IgD-negative memory B cell (primary cell): ENCODE measurements at regions not wholly inside any gene's neighbourhood (a gene's known extent, or its start where the extent isn't known, plus 50 kb on each side); places are given as distances from the start of the nearest gene placed in this dataset.
A peak's percentile ranks its signal among the peaks of the same experiment; 100 is the strongest.

Experiments used
- H3K27ac Mint-ChIP-seq, 3 donors: one replicate each; pipeline ENCODE4 v1.8.0; 2020 to 2022; ENCODE audit warnings: mild to moderate bottlenecking in 3 of 3, mixed read lengths in 3 of 3, moderate library complexity in 1 of 3
- H3K27me3 Mint-ChIP-seq: one replicate; pipeline ENCODE4 v1.8.0; 2021; ENCODE audit warnings: mixed read lengths
- H3K36me3 Mint-ChIP-seq: one replicate; pipeline ENCODE4 v1.8.0; 2020; ENCODE audit warnings: mild to moderate bottlenecking, mixed read lengths
- H3K4me1 Mint-ChIP-seq, 3 donors: one replicate each; pipeline ENCODE4 v1.8.0; 2020 to 2022; ENCODE audit warnings: mixed read lengths in 3 of 3, mild to moderate bottlenecking in 1 of 3
- H3K4me3 Mint-ChIP-seq, 4 donors: one replicate each; pipeline ENCODE4 v1.8.0; 2020 to 2022; ENCODE audit warnings: mild to moderate bottlenecking in 4 of 4, mixed read lengths in 4 of 4, moderate library complexity in 3 of 4
- H3K9me3 Mint-ChIP-seq, 3 donors: one replicate each; pipeline ENCODE4 v1.8.0; 2020 to 2021; ENCODE audit warnings: mixed read lengths in 3 of 3, mild to moderate bottlenecking in 1 of 3

GRCh38 chr9:78443946-78444345, 147.0 kb downstream of the PSAT1 start:
- H3K27me3 Mint-ChIP-seq, result peaks cover 4% of the 10 kb centered on the region
- peaks cover 0 to 3% (median 0%) of the 10 kb centered on the region in 3 donors for H3K9me3 Mint-ChIP-seq
- H3K4me1 Mint-ChIP-seq, result peaks cover 0 to 4% (median 0%) of the 10 kb centered on the region in 3 donors
- H3K36me3 Mint-ChIP-seq, result no peaks in the 10 kb centered on the region
- H3K4me3 Mint-ChIP-seq, result no peak overlapping the region
- H3K27ac Mint-ChIP-seq, result no peak overlapping the region

DNA sequence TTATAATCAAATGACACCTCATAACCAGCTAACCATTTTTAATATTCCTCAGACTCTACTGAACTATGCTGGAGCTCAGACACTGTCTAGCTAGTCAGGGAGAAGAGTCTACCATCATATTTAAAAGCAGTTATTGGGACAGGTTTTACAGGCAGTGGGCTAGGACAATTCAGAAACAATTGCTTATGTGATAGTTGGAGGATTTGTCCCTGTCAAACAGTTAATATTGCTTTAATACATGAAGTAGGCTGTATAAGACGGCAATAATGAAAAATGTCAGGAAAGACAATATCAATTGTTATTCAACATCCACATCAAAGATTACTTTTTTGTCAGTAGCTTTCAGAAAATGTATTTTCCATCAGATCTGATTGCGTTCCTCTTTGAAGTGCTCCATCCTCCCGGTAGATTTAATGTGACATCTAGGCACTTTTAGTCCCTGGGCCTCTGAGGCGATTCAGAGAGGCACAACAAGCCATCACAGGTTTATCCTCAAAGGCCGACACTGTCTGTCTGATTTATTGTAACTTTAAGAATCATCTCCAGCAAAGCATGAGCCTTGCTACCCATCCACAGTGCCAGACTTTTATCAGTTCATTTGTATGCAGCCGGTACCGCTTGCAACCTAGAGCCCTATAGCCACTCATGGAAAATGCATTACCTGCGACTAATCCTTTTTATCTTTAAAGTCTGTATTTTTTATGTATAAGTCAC, 152.2 kb downstream of the PSAT1 start:
- H3K4me1 Mint-ChIP-seq, result no peaks in the 10 kb centered on the region
- peaks cover 0 to 3% (median 0%) of the 10 kb centered on the region in 3 donors for H3K9me3 Mint-ChIP-seq
- H3K27ac Mint-ChIP-seq, result no peak overlapping the region
- H3K36me3 Mint-ChIP-seq, result no peaks in the 10 kb centered on the region
- no peak overlapping the region for H3K4me3 Mint-ChIP-seq
- peaks cover 6% of the 10 kb centered on the region for H3K27me3 Mint-ChIP-seq

- Mint-ChIP-seq H3K4me1 (no peaks in the 10 kb centered on the region), H3K9me3 (peaks cover 0 to 3% (median 2%) of the 10 kb centered on the region in 3 donors), H3K36me3 (no peaks in the 10 kb centered on the region), H3K27ac (no peak overlapping the region), H3K27me3 (peaks cover 8% of the 10 kb centered on the region), H3K4me3 (no peak overlapping the region)
Measured at GRCh38 chr9:78453450-78453849, 156.5 kb downstream of the PSAT1 start.

GRCh38 chr9:78462611-78463010, 165.7 kb downstream of the PSAT1 start:
- Mint-ChIP-seq H3K4me1 (no peaks in the 10 kb centered on the region), H3K4me3 (no peak overlapping the region), H3K9me3 (peaks cover 6 to 15% (median 7%) of the 10 kb centered on the region in 3 donors), H3K27me3 (peaks cover 1% of the 10 kb centered on the region), H3K36me3 (no peaks in the 10 kb centered on the region), H3K27ac (no peak overlapping the region)

DNA sequence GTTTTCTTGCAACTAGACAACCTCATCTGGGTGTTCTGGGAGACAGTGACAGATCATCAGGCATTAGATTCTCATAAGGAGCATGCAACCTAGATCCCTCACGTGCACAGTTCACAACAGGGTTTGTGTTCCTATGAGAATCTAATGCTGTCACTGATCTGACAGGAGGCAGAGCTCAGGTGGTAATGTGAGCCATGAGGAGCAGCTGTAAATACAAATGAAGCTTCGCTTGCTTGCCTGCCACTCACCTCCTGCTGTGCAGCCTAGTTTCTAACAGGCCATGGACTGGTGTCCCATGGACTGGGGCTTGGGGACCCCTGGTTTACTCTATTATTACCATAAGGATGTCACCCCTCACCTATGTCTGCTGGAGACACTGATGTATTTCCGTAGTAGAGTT, 166.8 kb downstream of the PSAT1 start:
- no peaks in the 10 kb centered on the region for H3K36me3 Mint-ChIP-seq
- H3K4me1 Mint-ChIP-seq, result no peaks in the 10 kb centered on the region
- no peak overlapping the region for H3K27ac Mint-ChIP-seq
- no peak overlapping the region for H3K4me3 Mint-ChIP-seq
- peaks cover 3 to 12% (median 7%) of the 10 kb centered on the region in 3 donors for H3K9me3 Mint-ChIP-seq
- peaks cover 1% of the 10 kb centered on the region for H3K27me3 Mint-ChIP-seq

GRCh38 chr9:78468231-78468630, 171.3 kb downstream of the PSAT1 start:
- H3K36me3 Mint-ChIP-seq, result no peaks in the 10 kb centered on the region
- no peak overlapping the region for H3K27ac Mint-ChIP-seq
- peaks cover 5% of the 10 kb centered on the region for H3K27me3 Mint-ChIP-seq
- peaks cover 0 to 3% (median 3%) of the 10 kb centered on the region in 3 donors for H3K9me3 Mint-ChIP-seq
- no peaks in the 10 kb centered on the region for H3K4me1 Mint-ChIP-seq
- no peak overlapping the region for H3K4me3 Mint-ChIP-seq

DNA sequence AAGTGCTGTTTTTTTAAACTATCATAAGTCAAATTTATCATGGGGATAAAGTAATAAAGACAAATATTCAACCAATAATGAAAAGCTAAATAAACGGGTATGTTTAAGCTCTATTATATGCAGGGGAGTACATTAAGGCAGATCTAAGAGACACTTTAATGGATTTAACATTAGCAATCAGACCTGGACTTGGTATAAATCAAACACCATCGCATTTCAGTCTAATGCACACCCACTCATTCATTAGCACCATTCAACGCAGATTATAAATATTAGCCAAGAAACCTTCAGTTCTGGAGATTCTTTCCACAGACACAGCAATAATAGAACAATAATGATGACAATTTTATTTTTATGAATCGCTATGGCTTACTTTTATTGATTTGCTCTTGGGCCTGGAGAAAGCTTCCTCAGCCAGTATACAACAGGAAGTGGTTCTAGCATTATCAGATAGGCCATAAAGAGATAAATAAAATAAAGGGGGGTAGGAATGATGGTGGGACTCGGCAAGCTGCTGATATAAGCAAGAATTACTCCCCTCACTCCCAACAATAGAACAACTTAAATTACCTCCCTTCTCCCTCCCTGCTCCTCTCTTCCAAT, 172.2 kb downstream of the PSAT1 start:
- Mint-ChIP-seq H3K4me1 (no peaks in the 10 kb centered on the region), H3K9me3 (peaks cover under 1 to 3% (median 3%) of the 10 kb centered on the region in 3 donors), H3K27me3 (peaks cover 5% of the 10 kb centered on the region), H3K4me3 (no peak overlapping the region), H3K36me3 (no peaks in the 10 kb centered on the region), H3K27ac (no peak overlapping the region)

DNA sequence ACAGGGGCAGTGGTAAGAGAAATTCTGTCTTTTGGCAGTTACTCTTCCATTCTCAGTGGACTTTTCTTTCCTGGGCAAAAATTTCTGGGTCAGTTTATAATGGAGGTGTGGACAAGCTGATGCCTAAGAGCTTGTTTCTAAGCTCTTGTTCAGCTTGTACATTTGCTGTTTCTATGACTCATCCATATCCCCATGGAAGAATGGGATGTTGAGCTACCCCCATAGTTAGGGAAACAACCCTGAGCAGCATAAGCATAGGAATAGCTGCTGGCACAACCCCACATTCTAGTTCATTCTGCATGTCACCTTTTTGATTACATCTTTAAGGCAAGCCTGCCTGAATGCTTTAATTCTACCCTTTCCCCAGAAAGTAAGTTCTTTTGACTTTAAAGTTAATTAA, 173.3 kb downstream of the PSAT1 start:
- Mint-ChIP-seq H3K27me3 (peaks cover 5% of the 10 kb centered on the region), H3K4me1 (no peaks in the 10 kb centered on the region), H3K9me3 (peaks cover 3% of the 10 kb centered on the region in 3 donors)

GRCh38 chr9:78470741-78471140, 173.8 kb downstream of the PSAT1 start:
- H3K4me3 Mint-ChIP-seq, result no peak overlapping the region
- H3K27ac Mint-ChIP-seq, result no peak overlapping the region
- H3K27me3 Mint-ChIP-seq, result peaks cover 5% of the 10 kb centered on the region
- peaks cover 3% of the 10 kb centered on the region in 3 donors for H3K9me3 Mint-ChIP-seq
- no peaks in the 10 kb centered on the region for H3K36me3 Mint-ChIP-seq
- no peaks in the 10 kb centered on the region for H3K4me1 Mint-ChIP-seq

More for the DNA sequence above, 173.3 kb downstream of the PSAT1 start:
- H3K36me3 Mint-ChIP-seq, result no peaks in the 10 kb centered on the region
- peak overlapping the region in 1 of 4 donors; percentile 20 for H3K4me3 Mint-ChIP-seq
- H3K27ac Mint-ChIP-seq, result no peak overlapping the region

- peaks cover 2 to 3% (median 3%) of the 10 kb centered on the region in 3 donors for H3K9me3 Mint-ChIP-seq
- H3K4me3 Mint-ChIP-seq, result no peak overlapping the region
- peaks cover under 1% of the 10 kb centered on the region for H3K36me3 Mint-ChIP-seq
- H3K27me3 Mint-ChIP-seq, result peaks cover 5% of the 10 kb centered on the region
- H3K27ac Mint-ChIP-seq, result no peak overlapping the region
- H3K4me1 Mint-ChIP-seq, result no peaks in the 10 kb centered on the region
Measured at GRCh38 chr9:78472111-78472510, 175.2 kb downstream of the PSAT1 start.

- Mint-ChIP-seq H3K36me3 (peaks cover 2% of the 10 kb centered on the region), H3K4me1 (no peaks in the 10 kb centered on the region), H3K27ac (no peak overlapping the region), H3K4me3 (no peak overlapping the region), H3K27me3 (peaks cover 1% of the 10 kb centered on the region), H3K9me3 (peaks cover 5 to 19% (median 12%) of the 10 kb centered on the region in 3 donors)
Measured at GRCh38 chr9:78479441-78479840, 182.5 kb downstream of the PSAT1 start.

GRCh38 chr9:78486661-78487060, 189.7 kb downstream of the PSAT1 start:
- Mint-ChIP-seq H3K36me3 (no peaks in the 10 kb centered on the region), H3K27ac (no peak overlapping the region), H3K4me1 (no peaks in the 10 kb centered on the region), H3K9me3 (peaks cover 3 to 10% (median 10%) of the 10 kb centered on the region in 3 donors), H3K4me3 (no peak overlapping the region), H3K27me3 (peaks cover 3% of the 10 kb centered on the region)

DNA sequence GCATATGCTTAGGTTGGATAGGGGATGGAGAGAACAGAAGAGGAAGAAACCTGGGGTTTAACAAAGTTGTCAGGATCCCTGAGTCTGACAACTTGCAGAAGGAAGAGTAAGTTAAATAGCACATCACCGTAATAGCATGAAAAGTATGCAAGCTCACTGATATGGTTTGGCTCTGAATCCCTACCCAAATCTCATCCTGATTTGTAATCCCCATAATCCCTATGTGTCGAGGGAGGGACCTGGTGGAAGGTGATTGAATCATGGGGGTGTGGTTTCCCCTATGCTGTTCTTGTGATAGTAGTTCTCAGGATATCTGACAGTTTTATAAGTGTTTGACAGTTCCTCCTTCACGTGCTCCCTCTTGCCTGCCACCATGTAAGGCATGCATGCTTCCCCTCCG, 193.3 kb downstream of the PSAT1 start:
- H3K27ac Mint-ChIP-seq, result no peak overlapping the region
- no peak overlapping the region for H3K4me3 Mint-ChIP-seq
- peaks cover 2% of the 10 kb centered on the region for H3K27me3 Mint-ChIP-seq
- no peaks in the 10 kb centered on the region for H3K36me3 Mint-ChIP-seq
- no peaks in the 10 kb centered on the region for H3K4me1 Mint-ChIP-seq
- peaks cover 0 to 2% (median 2%) of the 10 kb centered on the region in 3 donors for H3K9me3 Mint-ChIP-seq

DNA sequence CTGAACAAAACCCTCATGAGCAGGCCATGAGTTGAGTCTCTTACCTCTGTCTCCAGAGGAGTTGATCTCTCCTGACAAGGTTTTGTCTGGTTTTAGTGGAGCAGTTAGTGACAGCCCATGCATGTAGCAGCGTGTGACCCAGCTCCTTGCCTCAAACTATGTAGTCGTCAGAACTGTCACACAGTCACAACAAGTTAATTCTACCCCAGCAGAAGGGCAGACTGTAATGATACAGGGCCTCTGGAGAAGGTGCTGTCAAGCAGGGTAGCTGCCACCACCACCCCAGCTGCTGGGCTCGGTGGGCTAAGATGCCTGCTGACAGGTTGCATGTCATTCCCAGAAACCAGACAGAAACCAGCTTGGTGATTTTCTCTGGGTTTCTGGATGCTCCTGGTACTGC, 194.5 kb downstream of the PSAT1 start:
- Mint-ChIP-seq H3K27me3 (peaks cover 2% of the 10 kb centered on the region), H3K9me3 (peaks cover 0 to 2% (median 0%) of the 10 kb centered on the region in 3 donors), H3K27ac (no peak overlapping the region), H3K36me3 (no peaks in the 10 kb centered on the region), H3K4me3 (no peak overlapping the region), H3K4me1 (no peaks in the 10 kb centered on the region)

DNA sequence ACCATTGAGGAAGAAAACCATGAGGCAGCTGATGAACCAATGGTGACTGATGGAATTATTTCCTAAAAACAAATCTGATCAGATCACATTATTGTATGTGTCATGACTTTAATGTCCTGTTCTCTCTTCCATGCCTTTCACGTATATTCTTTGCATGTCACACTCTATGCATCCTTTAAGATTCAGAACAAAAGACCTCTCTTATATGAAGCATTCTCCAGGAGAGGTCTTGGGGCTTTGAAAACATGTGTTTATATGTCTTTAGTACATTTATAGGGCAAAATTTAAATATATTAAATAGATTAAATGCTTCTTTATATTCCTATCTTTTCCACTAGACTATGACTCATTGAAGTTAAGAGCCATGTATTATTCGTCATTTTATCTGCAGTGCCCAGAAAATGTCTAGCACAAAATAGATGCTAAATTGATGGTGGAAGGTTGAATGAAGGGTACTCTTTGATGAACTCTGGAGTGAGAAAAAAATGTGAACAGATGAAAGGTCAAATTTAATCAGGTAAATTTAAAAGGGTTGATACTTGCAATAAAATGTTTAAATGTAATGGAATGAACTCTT, 196.3 kb downstream of the PSAT1 start:
- no peak overlapping the region for H3K27ac Mint-ChIP-seq
- no peak overlapping the region for H3K4me3 Mint-ChIP-seq
- no peaks in the 10 kb centered on the region for H3K36me3 Mint-ChIP-seq
- H3K9me3 Mint-ChIP-seq, result peaks cover 0 to 2% (median 0%) of the 10 kb centered on the region in 3 donors
- no peaks in the 10 kb centered on the region for H3K27me3 Mint-ChIP-seq
- H3K4me1 Mint-ChIP-seq, result no peaks in the 10 kb centered on the region
